OCI-M2 (cell line): ENCODE measurements at regions not wholly inside any gene's neighbourhood (a gene's known extent, or its start where the extent isn't known, plus 50 kb on each side); places are given as distances from the start of the nearest gene placed in this dataset.
"Not testable (repeated sequence)": the region's sequence is repeated elsewhere in the genome, so short reads cannot be mapped to it uniquely, and the experiment has no call there.

Experiments used
- DNase-seq: peaks from one replicate; lab custom pipeline; 2025; ENCODE audit not compliant: unreplicated experiment; lab: John Stamatoyannopoulos, UW

DNA sequence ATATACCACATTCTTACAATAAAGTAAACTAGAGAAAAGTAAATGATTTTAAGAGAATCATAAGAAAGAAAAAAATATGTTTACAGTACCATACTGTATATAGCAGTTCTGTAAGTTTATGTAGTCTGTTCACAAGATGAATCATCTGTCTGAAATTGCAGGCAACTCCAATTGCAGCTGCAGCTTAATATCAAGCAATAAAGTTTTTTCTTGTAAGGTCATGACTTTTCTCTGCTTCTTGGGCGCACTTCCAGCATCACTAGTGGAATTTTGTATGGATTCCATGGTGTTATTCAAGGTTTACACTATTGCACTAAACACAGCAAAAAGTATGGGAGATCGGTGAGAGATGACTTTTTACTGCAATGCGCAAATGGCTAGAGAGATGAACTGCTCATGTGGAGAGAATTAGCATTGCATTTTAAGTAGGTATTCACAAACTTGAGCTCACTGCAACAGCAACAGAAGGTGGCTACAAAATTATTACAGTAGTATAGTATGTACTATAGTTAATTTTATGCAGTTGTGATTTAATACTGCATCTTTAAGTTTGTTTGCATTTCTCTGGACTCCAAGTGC is 445.4 kb upstream of the OR4E1 start:
- no peak for DNase-seq

- DNase-seq = no peak
Observed at GRCh38 chr14:22113401-22113800, 439.8 kb upstream of the OR4E1 start.

DNA sequence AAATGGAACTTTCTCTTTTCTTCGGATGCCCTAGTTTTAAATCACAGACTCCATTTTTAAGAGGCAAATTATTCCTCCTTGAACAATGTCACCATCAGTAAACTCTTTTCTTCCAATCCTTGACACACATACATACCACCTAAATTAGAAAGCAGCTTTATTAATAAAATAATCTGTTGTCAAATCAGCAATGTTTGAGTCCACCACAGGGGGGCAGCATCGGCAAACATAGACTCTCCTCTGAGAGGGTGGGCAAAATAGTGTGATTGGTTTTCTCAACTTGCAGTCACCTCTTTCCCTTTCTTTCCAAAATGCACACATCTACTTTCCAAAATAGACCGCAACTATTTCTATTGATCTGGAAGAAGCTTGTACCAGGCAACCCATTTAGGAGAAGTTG is 438.4 kb upstream of the OR4E1 start:
- no peak for DNase-seq

DNA sequence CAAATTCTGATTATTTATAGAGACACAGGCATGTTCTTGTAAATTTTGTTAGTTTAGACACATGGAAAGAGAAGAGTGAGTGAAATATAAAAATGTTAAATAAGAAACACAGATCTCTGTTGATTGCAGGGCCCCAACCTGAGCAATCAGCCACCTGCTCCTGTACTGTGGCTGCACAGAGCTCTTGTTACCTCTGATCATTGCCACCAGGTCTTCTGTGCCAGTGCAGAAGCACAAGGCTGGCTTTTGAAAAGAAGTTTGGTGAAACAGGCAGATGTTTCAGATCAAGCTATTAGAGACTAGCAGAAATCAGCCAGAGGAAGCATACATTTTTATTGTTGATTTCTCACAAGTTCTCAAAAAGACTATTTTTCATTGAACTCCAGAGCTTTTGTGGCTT is 434.1 kb upstream of the OR4E1 start:
- DNase-seq = no peak

DNA sequence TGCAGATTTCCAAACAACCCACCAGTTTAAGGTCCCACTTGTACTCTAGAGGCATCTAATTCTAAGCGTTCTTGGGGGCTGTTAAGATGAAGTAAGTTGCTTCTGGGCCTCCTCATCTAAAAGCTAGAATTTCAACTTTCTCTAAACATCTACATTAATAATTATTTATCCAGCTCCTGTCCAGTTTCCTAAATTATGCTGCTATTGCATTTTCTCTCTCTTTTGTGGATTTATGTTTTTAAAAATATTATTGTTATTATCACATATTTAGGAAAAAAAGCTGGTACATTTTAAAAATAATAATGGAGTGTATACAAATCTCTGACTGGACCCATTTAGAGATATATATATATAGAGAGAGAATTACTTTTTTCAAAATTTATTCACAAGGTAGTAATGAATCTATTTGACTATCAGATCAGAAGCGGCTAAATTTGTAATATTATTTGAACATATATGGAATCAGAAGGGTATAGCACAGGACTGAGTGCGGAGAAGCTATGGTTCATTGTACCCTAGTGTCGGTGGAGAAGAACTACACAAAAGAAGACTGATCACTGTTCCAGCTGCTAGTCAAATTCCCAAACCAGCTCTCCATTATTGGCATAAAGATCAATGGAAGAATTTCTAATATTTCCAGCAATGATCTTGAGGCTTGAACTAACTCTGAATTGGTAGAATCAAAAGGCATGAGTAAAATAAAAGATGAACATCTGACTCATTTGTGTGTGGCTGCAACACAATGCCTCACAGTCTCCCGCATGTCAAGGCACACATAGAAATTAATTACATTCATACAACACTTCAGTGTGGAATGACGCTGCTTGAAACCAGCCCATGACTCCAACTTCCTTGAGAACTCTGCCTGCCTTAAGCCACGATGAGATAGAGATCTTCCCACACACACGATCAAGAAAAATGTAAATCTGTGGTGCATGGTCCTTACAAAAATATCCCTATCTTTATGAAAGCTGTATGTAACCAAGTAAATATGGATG is 433.4 kb upstream of the OR4E1 start:
- no peak for DNase-seq

DNA sequence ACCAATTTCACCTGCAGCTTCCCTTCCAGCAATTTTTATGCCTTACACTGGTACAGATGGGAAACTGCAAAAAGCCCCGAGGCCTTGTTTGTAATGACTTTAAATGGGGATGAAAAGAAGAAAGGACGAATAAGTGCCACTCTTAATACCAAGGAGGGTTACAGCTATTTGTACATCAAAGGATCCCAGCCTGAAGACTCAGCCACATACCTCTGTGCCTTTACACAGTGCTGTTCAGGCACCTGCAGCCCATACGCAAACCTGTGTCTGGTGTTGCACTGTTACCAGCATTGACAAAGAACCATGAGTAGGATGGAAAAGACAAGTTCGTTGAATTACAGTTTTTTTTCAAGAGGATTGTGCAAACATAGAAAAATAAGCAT is 432.0 kb upstream of the OR4E1 start:
- DNase-seq = no peak

GRCh38 chr14:22105006-22105623 is 431.5 kb upstream of the OR4E1 start:
- DNase-seq = no peak

GRCh38 chr14:22100764-22101120 is 427.1 kb upstream of the OR4E1 start:
- DNase-seq = not testable (repeated sequence)

DNA sequence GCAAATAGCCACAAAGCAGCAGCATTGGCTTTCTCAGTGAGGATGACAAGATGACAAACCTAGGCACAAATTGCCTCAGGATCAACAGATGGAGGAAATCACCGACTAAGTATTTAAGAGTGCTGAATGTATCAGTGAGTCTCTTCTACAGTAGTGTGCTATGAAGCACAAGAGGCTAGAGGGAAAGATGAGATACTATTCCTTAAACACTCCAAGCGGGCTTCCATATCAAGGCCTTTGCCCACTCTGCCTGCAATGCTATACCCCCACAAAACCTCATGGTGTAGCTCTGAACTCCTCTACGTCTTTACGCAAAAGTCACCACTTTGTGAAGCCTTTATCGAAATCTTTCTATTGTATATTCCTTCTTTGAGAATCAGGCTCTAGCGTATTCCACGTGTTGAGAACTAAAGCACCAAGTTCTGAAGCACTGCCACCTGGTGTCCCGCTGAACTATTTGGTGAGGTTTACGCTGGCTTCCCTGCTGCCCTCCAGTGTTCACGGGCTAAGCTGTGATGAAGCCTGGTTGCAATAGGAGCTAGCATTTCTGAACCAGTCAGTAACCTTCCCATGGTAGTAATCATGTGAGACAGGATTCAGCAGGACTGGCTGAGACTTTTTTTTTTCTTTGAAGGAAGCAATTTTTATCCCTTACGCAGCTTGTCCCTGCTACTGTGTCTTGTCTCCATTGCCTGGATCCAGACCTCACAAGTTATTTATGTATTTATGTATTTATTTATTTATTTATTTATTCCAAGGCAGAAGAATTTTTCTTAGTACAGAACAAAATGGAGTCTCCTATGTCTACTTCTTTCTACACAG is 426.5 kb upstream of the OR4E1 start:
- no peak for DNase-seq

DNA sequence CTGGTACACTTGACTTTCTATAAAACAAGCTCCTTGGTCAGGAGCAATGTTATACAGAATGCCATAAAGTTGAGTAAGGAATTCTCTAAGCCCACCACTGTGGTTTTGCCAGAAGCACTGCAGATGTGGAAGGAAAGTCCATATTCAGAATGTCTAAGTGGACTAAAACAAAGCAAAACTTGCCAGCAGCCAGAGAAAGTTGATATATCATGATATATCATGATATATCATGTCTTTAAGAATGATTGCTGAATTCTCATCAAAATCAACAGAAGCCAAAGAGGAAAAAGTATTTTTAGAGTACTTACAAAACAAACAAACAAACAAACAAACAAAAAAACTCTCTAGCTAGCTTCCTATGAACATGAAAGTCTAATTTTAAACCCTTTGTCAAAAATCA is 424.8 kb upstream of the OR4E1 start:
- no peak for DNase-seq

DNA sequence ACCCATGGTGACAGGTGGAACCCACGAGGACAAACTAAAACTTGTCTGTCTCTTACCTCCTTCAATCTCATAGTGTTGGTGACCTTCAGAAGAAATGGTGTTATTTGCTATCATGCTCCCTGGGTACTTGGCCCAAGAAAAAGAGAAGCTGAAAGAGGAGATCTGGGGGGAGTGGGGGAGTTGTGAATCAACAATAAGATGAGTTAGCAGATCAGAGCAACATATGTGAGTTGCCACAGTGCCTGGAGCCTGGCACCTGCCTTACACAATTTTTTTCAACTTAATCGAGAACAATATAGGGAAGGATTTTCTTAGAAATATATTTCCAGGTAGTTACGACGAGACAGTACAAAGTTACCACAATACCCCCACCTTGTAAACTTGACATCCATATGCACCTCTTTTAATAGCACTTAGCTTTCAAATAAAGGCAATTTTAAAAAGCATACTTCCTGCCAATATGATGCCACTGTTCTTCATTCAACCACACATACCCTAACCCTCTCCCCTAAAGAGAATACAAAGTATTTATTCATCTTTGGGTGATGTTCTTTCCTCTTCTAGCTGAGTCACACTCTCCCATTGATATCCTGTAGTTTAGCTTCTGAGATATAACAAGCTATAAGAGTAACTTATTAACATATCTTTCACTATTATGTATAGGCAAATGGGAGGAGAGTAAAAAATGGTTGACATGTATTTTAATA is 424.1 kb upstream of the OR4E1 start:
- no peak for DNase-seq

DNA sequence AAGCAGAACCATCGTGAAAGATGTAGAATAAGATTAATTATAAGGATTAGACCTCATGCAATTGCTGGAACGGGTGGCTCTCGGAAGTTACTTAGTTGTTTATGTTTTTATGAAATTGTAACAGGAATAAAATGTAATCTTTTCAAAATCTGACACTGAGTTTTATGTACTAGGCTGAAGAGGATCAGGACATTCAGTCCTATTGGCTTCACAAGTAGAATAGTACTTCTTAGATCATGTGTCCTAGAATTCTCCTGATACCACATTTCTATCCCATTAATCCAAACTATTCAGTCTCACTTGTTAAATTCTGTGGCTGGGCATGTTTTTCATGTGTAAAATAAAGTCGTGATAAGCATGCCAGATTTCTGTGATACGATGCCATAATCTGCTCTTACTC is 423.5 kb upstream of the OR4E1 start:
- DNase-seq = no peak

DNA sequence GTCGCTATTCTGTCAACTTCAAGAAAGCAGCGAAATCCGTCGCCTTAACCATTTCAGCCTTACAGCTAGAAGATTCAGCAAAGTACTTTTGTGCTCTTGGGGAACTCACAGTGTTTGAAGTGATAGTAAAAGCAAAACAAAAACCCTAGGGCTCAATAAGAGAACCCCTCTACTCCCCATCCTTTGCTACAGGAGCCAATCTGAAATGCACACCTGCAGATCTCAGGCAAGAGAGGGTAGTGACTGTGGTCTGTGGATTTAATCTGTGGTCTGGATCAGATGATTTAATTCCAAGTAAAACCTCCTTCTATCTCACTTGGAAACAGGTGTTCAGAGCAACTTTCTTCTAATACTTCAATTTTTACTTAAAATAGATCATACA is 422.9 kb upstream of the OR4E1 start:
- DNase-seq = no peak

DNA sequence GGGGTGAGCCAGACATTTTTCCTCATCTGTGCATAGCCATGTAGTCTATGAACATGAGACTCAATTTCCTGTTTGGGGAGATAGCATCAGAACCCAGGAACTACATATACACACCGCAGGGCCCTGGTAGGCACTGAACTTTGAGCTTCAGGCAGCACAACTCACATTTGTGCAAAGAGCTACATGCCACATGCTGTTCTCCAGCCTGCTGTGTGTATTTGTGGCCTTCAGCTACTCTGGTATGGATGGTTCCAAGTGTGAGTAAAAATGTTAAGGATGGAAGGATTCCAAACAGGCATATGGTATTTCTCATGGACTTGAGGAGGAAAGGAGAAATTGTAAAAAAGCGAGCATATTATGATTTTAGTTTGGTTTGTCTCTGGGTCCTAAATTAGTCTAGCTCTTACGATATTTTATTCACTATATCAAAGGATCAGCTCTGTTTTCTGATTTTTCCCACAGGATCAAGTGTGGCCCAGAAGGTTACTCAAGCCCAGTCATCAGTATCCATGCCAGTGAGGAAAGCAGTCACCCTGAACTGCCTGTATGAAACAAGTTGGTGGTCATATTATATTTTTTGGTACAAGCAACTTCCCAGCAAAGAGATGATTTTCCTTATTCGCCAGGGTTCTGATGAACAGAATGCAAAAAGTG is 422.4 kb upstream of the OR4E1 start:
- no peak for DNase-seq

DNA sequence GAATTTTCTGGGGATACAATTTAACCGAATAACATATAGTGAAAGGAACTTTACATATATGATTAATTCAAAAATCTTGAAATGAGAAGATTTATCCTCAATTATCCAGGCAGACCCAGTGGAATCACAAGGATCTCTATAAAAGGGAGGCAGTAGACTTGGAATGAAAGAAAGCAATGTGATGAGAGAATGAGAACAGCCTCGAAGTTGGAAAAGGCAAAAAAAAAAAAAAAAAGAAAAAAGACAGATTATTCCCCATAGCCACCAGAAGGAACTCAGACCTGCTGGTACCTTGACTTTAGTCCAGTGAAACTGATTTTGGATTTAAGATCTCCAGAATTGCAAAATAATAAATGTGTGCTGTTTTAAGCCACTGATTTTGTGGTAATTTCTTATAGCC is 416.3 kb upstream of the OR4E1 start:
- DNase-seq = no peak

GRCh38 chr14:22088614-22089342 is 415.2 kb upstream of the OR4E1 start:
- DNase-seq = no peak

- DNase-seq = no peak
Observed at GRCh38 chr14:22086131-22086530, 412.5 kb upstream of the OR4E1 start.

- peak; percentile 52 for DNase-seq
Observed at GRCh38 chr14:22084393-22085281, 411.0 kb upstream of the OR4E1 start.

DNA sequence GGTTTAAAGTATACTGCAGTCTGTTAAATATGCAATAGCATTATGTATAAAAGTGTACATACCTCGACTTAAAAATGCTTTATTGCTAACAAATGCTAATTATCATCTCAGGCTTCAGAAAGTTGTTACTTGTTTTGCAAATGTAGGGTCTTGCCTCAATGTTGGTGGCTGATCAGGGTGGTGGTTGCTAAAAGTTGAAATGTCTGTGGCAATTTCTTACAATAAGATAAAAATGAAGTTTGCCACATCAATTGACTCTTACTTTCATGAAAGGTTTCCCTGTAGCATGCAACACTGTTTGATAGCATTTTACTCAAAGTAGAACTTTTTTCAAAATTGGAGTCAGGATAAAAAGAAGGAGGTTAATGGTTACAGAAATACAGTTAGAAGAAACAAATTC is 407.7 kb upstream of the OR4E1 start:
- DNase-seq = no peak
